ENCODE measurements at regions not wholly inside any gene's neighbourhood (a gene's known extent, or its start where the extent isn't known, plus 50 kb on each side); places are given as distances from the start of the nearest gene placed in this dataset.

DNA sequence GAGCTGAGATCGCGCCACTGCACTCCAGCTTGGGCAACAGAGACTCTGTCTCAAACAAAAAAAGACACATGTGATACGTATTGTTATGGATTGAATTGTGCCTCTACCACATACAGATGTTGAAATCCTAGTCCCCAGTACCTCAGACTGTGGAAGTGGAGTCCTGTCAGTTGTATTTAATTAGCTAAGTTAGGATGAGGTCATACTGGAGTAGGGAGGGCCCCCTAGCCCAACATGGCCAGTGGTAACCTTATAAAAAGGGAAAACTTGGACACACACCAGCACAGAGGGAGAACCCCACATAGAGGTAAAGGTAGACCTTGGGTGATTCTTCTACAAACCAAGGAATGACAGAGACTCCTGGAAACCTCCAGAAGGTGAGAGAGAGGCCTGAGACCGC is 119.8 kb downstream of the GADD45G start:
- TF ChIP-seq, protein P1, sequence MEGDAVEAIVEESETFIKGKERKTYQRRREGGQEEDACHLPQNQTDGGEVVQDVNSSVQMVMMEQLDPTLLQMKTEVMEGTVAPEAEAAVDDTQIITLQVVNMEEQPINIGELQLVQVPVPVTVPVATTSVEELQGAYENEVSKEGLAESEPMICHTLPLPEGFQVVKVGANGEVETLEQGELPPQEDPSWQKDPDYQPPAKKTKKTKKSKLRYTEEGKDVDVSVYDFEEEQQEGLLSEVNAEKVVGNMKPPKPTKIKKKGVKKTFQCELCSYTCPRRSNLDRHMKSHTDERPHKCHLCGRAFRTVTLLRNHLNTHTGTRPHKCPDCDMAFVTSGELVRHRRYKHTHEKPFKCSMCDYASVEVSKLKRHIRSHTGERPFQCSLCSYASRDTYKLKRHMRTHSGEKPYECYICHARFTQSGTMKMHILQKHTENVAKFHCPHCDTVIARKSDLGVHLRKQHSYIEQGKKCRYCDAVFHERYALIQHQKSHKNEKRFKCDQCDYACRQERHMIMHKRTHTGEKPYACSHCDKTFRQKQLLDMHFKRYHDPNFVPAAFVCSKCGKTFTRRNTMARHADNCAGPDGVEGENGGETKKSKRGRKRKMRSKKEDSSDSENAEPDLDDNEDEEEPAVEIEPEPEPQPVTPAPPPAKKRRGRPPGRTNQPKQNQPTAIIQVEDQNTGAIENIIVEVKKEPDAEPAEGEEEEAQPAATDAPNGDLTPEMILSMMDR (conservative IDR thresholded peaks at IDR 0.05; ENCODE audit: low read depth, low read length), result no peak
- TF ChIP-seq EZH2 (IDR thresholded peaks at IDR 0.05; ENCODE audit: borderline replicate concordance, low read depth, low read length, poor library complexity, severe bottlenecking), result no peak
